GM12891 (cell line): ENCODE measurements at regions not wholly inside any gene's neighbourhood (a gene's known extent, or its start where the extent isn't known, plus 50 kb on each side); places are given as distances from the start of the nearest gene placed in this dataset.

Experiments used
- POLR2A ChIP-seq: IDR thresholded peaks from 2 replicates; pipeline ENCODE4 v1.6.1; 2011; ENCODE audit warnings: low read depth, low read length, control low read depth
- POLR2AphosphoS5 ChIP-seq: IDR thresholded peaks from 2 replicates; pipeline ENCODE4 v1.6.1; 2011; ENCODE audit warnings: low read depth, low read length, control low read depth
- POU2F2 ChIP-seq: IDR thresholded peaks from 2 replicates; pipeline ENCODE4 v1.6.1; 2011; ENCODE audit warnings: low read depth, mild to moderate bottlenecking, control low read depth, low read length, moderate library complexity
- TAF1 ChIP-seq: IDR thresholded peaks from 2 replicates; pipeline ENCODE4 v1.6.1; 2011; ENCODE audit warnings: low read depth, low read length, control low read depth

DNA sequence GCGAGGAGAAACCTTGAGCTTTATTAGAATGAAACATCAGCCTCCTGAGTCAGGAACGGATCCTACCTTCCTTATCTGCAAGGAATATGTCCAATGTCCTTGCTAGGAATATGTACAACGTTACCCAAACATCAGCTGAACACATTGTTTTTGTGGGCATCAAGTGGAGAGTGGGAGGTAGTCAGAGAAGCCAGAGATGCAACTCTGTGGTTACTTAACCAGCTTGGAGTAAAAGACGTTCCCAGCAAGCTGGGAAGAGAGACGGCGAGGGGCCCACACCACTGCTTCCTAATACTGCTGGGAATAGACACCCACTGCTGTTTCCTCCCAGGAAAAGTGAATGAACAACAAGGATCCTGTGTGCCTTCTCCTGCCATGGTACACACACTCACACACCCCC lies 64.3 kb downstream of the PABIR2 start:
- TF ChIP-seq POLR2A (no peak), POLR2AphosphoS5 (no peak), POU2F2 (no peak), TAF1 (no peak)
